ENCODE measurements at regions not wholly inside any gene's neighbourhood (a gene's known extent, or its start where the extent isn't known, plus 50 kb on each side); places are given as distances from the start of the nearest gene placed in this dataset.

GRCh38 chr16:13845232-13845631 is 74.7 kb upstream of the ERCC4 start:
- TF ChIP-seq POLR2A (IDR thresholded peaks at IDR 0.05), result no peak
- TF ChIP-seq CTCF (IDR thresholded peaks at IDR 0.05), result no peak
- no peak for TF ChIP-seq POLR2AphosphoS5 (IDR thresholded peaks at IDR 0.05)
